IMR-90 (cell line): ENCODE measurements at regions not wholly inside any gene's neighbourhood (a gene's known extent, or its start where the extent isn't known, plus 50 kb on each side); places are given as distances from the start of the nearest gene placed in this dataset.

Experiments used
- ATAC-seq: fragments of 200-7000 bp; cut with Tn5 transposase; 2 replicates; pipeline ENCODE4 v1.9.1; 2020; ENCODE audit warnings: low read depth, mild to moderate bottlenecking, moderate library complexity
- BruUV-seq: library from RNA; stranded (reverse); fragments of 400-500 nt; replicated peaks from 2 replicates; lab custom pipeline; 2021; lab: Mats Ljungman, UMichigan
- CTCF ChIA-PET: fragments of 300-600 bp; formaldehyde crosslinking; extraction: SDS; loops from one replicate; lab custom pipeline; 2021; ENCODE audit warnings: antibody characterized with exemption; lab: Yijun Ruan, JAX
- POLR2A ChIA-PET: fragments of 300-600 bp; sonication (Branson Sonifier 250); formaldehyde crosslinking; loops from one replicate; lab custom pipeline; 2022; ENCODE audit warnings: antibody characterized with exemption; ENCODE audit not compliant: unreplicated experiment; lab: Charles Lee
- DNase-seq: peaks from one replicate; pipeline ENCODE4 v3.0.0; 2013
- H2AFZ ChIP-seq: replicated peaks from 2 replicates; pipeline ENCODE3; 2013; ENCODE audit warnings: low read length, mild to moderate bottlenecking; ENCODE audit not compliant: poor library complexity
- H2AK5ac ChIP-seq: 2 replicates; pipeline ENCODE4 v1.6.1; 2013; ENCODE audit warnings: low read depth, low read length, inconsistent platforms
- H2AK9ac ChIP-seq: replicated peaks from 2 replicates; pipeline ENCODE3; 2013; ENCODE audit warnings: mild to moderate bottlenecking, low read depth, low read length, moderate library complexity; ENCODE audit not compliant: poor library complexity
- H2BK120ac ChIP-seq: 2 replicates; pipeline ENCODE4 v1.6.1; 2013; ENCODE audit warnings: low read depth, low read length, inconsistent platforms
- H2BK15ac ChIP-seq: 3 replicates; pipeline ENCODE4 v1.6.1; 2013; ENCODE audit warnings: low read depth, low read length, inconsistent platforms
- H2BK20ac ChIP-seq: 2 replicates; pipeline ENCODE4 v1.6.1; 2013; ENCODE audit warnings: low read depth, mild to moderate bottlenecking, inconsistent platforms, low read length, moderate library complexity
- H2BK5ac ChIP-seq: 2 replicates; pipeline ENCODE4 v1.6.1; 2013; ENCODE audit warnings: mild to moderate bottlenecking, low read depth, low read length, inconsistent platforms; ENCODE audit not compliant: poor library complexity, severe bottlenecking
- H3K14ac ChIP-seq: replicated peaks from 2 replicates; pipeline ENCODE4 v1.6.1; 2013; ENCODE audit warnings: low read depth, low read length, inconsistent platforms
- H3K18ac ChIP-seq: 2 replicates; pipeline ENCODE4 v1.6.1; 2013; ENCODE audit warnings: low read depth, low read length, control low read depth
- H3K23ac ChIP-seq: 2 replicates; pipeline ENCODE4 v1.6.1; 2013; ENCODE audit warnings: low read depth, low read length, inconsistent platforms
- H3K27ac ChIP-seq: 2 replicates; pipeline ENCODE4 v1.5.1; 2013; ENCODE audit warnings: mild to moderate bottlenecking, control low read depth, low read length; ENCODE audit not compliant: insufficient read depth
- H3K27me3 ChIP-seq: 2 replicates; pipeline ENCODE4 v1.6.1; 2013; ENCODE audit warnings: low read length; ENCODE audit not compliant: control insufficient read depth, insufficient read depth
- H3K36me3 ChIP-seq: 2 replicates; pipeline ENCODE4 v1.6.1; 2013; ENCODE audit warnings: low read length, mixed read lengths; ENCODE audit not compliant: control insufficient read depth, insufficient read depth
- H3K4ac ChIP-seq: 2 replicates; pipeline ENCODE4 v1.6.1; 2013; ENCODE audit warnings: low read depth, low read length, inconsistent platforms
- H3K4me1 ChIP-seq: 2 replicates; pipeline ENCODE4 v1.6.1; 2013; ENCODE audit warnings: low read length, mixed read lengths; ENCODE audit not compliant: control insufficient read depth, insufficient read depth
- H3K4me2 ChIP-seq: 2 replicates; pipeline ENCODE4 v1.6.1; 2013; ENCODE audit warnings: low read depth, mild to moderate bottlenecking, control low read depth, low read length, moderate library complexity
- H3K4me3 ChIP-seq: 2 replicates; pipeline ENCODE4 v1.5.1; 2013; ENCODE audit warnings: low read depth, mild to moderate bottlenecking, control low read depth, low read length, moderate library complexity; ENCODE audit not compliant: insufficient read depth
- H3K56ac ChIP-seq: 2 replicates; pipeline ENCODE4 v1.6.1; 2013; ENCODE audit warnings: low read length, inconsistent platforms; ENCODE audit not compliant: insufficient read depth; ENCODE audit errors: extremely low read depth
- H3K79me1 ChIP-seq, 2 experiments: 2 replicates each; pipeline ENCODE4 v1.6.1; 2013; ENCODE audit warnings: low read length in 2 of 2, inconsistent platforms in 1 of 2, low read depth in 1 of 2
- H3K9ac ChIP-seq: 2 replicates; pipeline ENCODE4 v1.6.1; 2013; ENCODE audit warnings: low read depth, low read length, control low read depth
- H3K9me1 ChIP-seq: 2 replicates; pipeline ENCODE4 v1.6.1; 2013; ENCODE audit warnings: low read length, inconsistent platforms; ENCODE audit not compliant: insufficient read depth
- H3K9me3 ChIP-seq: 2 replicates; pipeline ENCODE4 v1.6.1; 2013; ENCODE audit warnings: low read length; ENCODE audit not compliant: control insufficient read depth, insufficient read depth
- H4K20me1 ChIP-seq: 2 replicates; pipeline ENCODE4 v1.6.1; 2013; ENCODE audit warnings: low read length, inconsistent platforms; ENCODE audit not compliant: insufficient read depth
- H4K5ac ChIP-seq: 2 replicates; pipeline ENCODE4 v1.6.1; 2013; ENCODE audit warnings: mild to moderate bottlenecking, low read depth, low read length, control low read depth
- H4K8ac ChIP-seq, 2 experiments: 2 replicates each; pipeline ENCODE4 v1.6.1; 2013; ENCODE audit warnings: low read depth in 2 of 2, low read length in 2 of 2, control low read depth in 1 of 2, inconsistent platforms in 1 of 2
- H4K91ac ChIP-seq: 2 replicates; pipeline ENCODE4 v1.6.1; 2013; ENCODE audit warnings: low read depth, low read length, inconsistent platforms; ENCODE audit not compliant: insufficient read depth
- CHD1 ChIP-seq: IDR thresholded peaks from 2 replicates; pipeline ENCODE4 v1.6.1; 2012; ENCODE audit warnings: low read depth, low read length, improper control_type of control experiment
- CTCF ChIP-seq: conservative IDR thresholded peaks from 2 replicates; pipeline ENCODE4 v1.5.1; 2012; ENCODE audit warnings: mild to moderate bottlenecking, low read depth, low read length, improper control_type of control experiment
- FOS ChIP-seq: fragments of 150-350 bp; IDR thresholded peaks from 2 replicates; pipeline ENCODE4 v1.6.1; 2016; ENCODE audit warnings: low read depth, low read length
- MAFK ChIP-seq: IDR thresholded peaks from 2 replicates; pipeline ENCODE4 v1.6.1; 2012; ENCODE audit warnings: low read depth, low read length, improper control_type of control experiment
- MAZ ChIP-seq: IDR thresholded peaks from 2 replicates; pipeline ENCODE4 v1.6.1; 2012; ENCODE audit warnings: low read depth, mild to moderate bottlenecking, low read length, improper control_type of control experiment, moderate library complexity, borderline replicate concordance
- NFE2L2 ChIP-seq: fragments of 150-350 bp; IDR thresholded peaks from 2 replicates; pipeline ENCODE4 v1.6.1; 2016; ENCODE audit warnings: low read depth, mild to moderate bottlenecking, low read length
- RCOR1 ChIP-seq: IDR thresholded peaks from 2 replicates; pipeline ENCODE4 v1.6.1; 2012; ENCODE audit warnings: mild to moderate bottlenecking, low read length, improper control_type of control experiment; ENCODE audit not compliant: insufficient replicate concordance
- RFX5 ChIP-seq: IDR thresholded peaks from 2 replicates; pipeline ENCODE4 v1.8.0; 2012; ENCODE audit warnings: low read depth, mild to moderate bottlenecking, low read length, moderate library complexity
- USF2 ChIP-seq: fragments of 150-350 bp; IDR thresholded peaks from 2 replicates; pipeline ENCODE4 v1.6.1; 2017; ENCODE audit warnings: mild to moderate bottlenecking, antibody characterized with exemption, low read length, low read depth
- WGBS, 2 experiments: methylation state at CpG; one replicate each; pipeline versions ENCODE4 v1.1.5 to v1.1.7; 2013; ENCODE audit warnings: missing lambda C conversion rate in 2 of 2; ENCODE audit not compliant: insufficient read length in 1 of 2; ENCODE audit errors: extremely low coverage in 2 of 2; 5-methylcytosine and 5-hydroxymethylcytosine counted together
- dilution Hi-C: fragments of 300-500 bp; cut with HindIII; formaldehyde crosslinking; loops from one replicate; pipeline ENCODE4 v1.14.3; 2018; ENCODE audit warnings: low sequenced_read_pairs; ENCODE audit not compliant: unreplicated experiment
- in situ Hi-C: fragments of 300-500 bp; cut with MboI; formaldehyde crosslinking; loops from 3 replicates; pipeline ENCODE4 v1.14.3; 2019; ENCODE audit warnings: low sequenced_read_pairs, inconsistent platforms, mixed read lengths
- intact Hi-C: fragments of 100-400 bp; cut with micrococcal nuclease; formaldehyde crosslinking; loops from 2 replicates; pipeline ENCODE4 v1.10.0; 2022

GRCh38 chr5:108649646-108650045 lies 98.1 kb upstream of the FER start:
- Histone ChIP-seq H3K23ac (no peak overlapping the region), H3K4ac (no peak overlapping the region), H2AFZ (no peak overlapping the region), H4K8ac (no peak overlapping the region), H4K20me1 (no peaks in the 10 kb centered on the region), H2BK20ac (no peak overlapping the region), H3K56ac (no peak overlapping the region), H4K91ac (no peak overlapping the region), H3K4me1 (peaks cover 6% of the 10 kb centered on the region; the same call in 1 of the 2 replicates), H4K5ac (no peak overlapping the region), H3K36me3 (no peaks in the 10 kb centered on the region), H3K9me3 (peaks cover 2% of the 10 kb centered on the region), H2AK9ac (no peak overlapping the region), H3K4me3 (no peak overlapping the region), H2BK120ac (no peak overlapping the region), H3K18ac (no peak overlapping the region), H3K27me3 (no peaks in the 10 kb centered on the region), H2BK15ac (no peak overlapping the region), H3K9ac (no peak overlapping the region), H3K9me1 (no peaks in the 10 kb centered on the region), H2BK5ac (no peak overlapping the region), H3K14ac (no peak overlapping the region), H2AK5ac (no peak overlapping the region), H3K79me1 (no peaks in the 10 kb centered on the region), H3K4me2 (no peak overlapping the region), H3K27ac (no peak overlapping the region)
- dilution Hi-C loops (no loop called here), in situ Hi-C loops (no loop called here), intact Hi-C loops (no loop called here)
- no TSS peak for BruUV-seq
- ChIA-PET CTCF (interaction anchor here (0.6 to 1.0 kb wide), 2 partner anchors 11 to 826 kb away, joined by 3 read pairs; no protein-coding TSS in a partner anchor), POLR2A (no interaction called here)
- ATAC-seq: no peak
- TF ChIP-seq FOS (no peak), CTCF (no peak), RFX5 (no peak), NFE2L2 (no peak), MAFK (no peak), MAZ (no peak), RCOR1 (no peak), CHD1 (no peak), USF2 (no peak)
- no peak for DNase-seq
- WGBS, 2 experiments: no CpG with 5 or more reads among the region's 1 CpG
